ENCODE measurements at regions not wholly inside any gene's neighbourhood (a gene's known extent, or its start where the extent isn't known, plus 50 kb on each side); places are given as distances from the start of the nearest gene placed in this dataset.
"Not testable (repeated sequence)": the region's sequence is repeated elsewhere in the genome, so short reads cannot be mapped to it uniquely, and the experiment has no call there.

- Histone ChIP-seq H3K4me3 (no peak overlapping the region), H3K9me3 (ENCODE audit: low read depth) (no peaks in the 10 kb centered on the region), H3K27ac (no peak overlapping the region), H3K4me1 (ENCODE audit: low read depth) (no peaks in the 10 kb centered on the region), H3K27me3 (no peaks in the 10 kb centered on the region), H3K36me3 (no peaks in the 10 kb centered on the region)
- DNase-seq (ENCODE audit: low read depth in 1 of 2, low spot score in 1 of 2), result no peak
- TF ChIP-seq CTCF (IDR thresholded peaks at IDR 0.05; ENCODE audit: low read depth, low read length), result no peak
Measured at GRCh38 chr7:9709216-9709615, 1264.5 kb upstream of the PHF14 start.

GRCh38 chr7:9711259-9711918 is 1262.3 kb upstream of the PHF14 start:
- H3K4me3 ChIP-seq, result no peak overlapping the region
- no peaks in the 10 kb centered on the region for H3K36me3 ChIP-seq
- H3K4me1 ChIP-seq (ENCODE audit: low read depth), result no peaks in the 10 kb centered on the region
- no peak for TF ChIP-seq CTCF (IDR thresholded peaks at IDR 0.05; ENCODE audit: low read depth, low read length)
- H3K27me3 ChIP-seq, result no peaks in the 10 kb centered on the region
- DNase-seq (ENCODE audit: low read depth in 1 of 2, low spot score in 1 of 2), result no peak
- H3K9me3 ChIP-seq (ENCODE audit: low read depth), result no peaks in the 10 kb centered on the region
- H3K27ac ChIP-seq, result no peak overlapping the region

GRCh38 chr7:9718071-9718661 is 1255.5 kb upstream of the PHF14 start:
- Histone ChIP-seq H3K4me1 (ENCODE audit: low read depth) (no peaks in the 10 kb centered on the region), H3K27me3 (no peaks in the 10 kb centered on the region), H3K27ac (no peak overlapping the region), H3K4me3 (no peak overlapping the region), H3K9me3 (ENCODE audit: low read depth) (no peaks in the 10 kb centered on the region), H3K36me3 (no peaks in the 10 kb centered on the region)
- no peak for DNase-seq (ENCODE audit: low read depth in 1 of 2, low spot score in 1 of 2)
- no peak for TF ChIP-seq CTCF (IDR thresholded peaks at IDR 0.05; ENCODE audit: low read depth, low read length)

- TF ChIP-seq CTCF (IDR thresholded peaks at IDR 0.05; ENCODE audit: low read depth, low read length), result no peak
- no peak for DNase-seq (ENCODE audit: low read depth in 1 of 2, low spot score in 1 of 2)
- Histone ChIP-seq H3K27me3 (no peaks in the 10 kb centered on the region), H3K36me3 (no peaks in the 10 kb centered on the region), H3K4me3 (no peak overlapping the region), H3K9me3 (ENCODE audit: low read depth) (no peaks in the 10 kb centered on the region), H3K4me1 (ENCODE audit: low read depth) (no peaks in the 10 kb centered on the region), H3K27ac (no peak overlapping the region)
Measured at GRCh38 chr7:9719303-9719702, 1254.4 kb upstream of the PHF14 start.

GRCh38 chr7:9719721-9720120 is 1254.0 kb upstream of the PHF14 start:
- H3K4me3 ChIP-seq, result no peak overlapping the region
- no peak for TF ChIP-seq CTCF (IDR thresholded peaks at IDR 0.05; ENCODE audit: low read depth, low read length)
- no peaks in the 10 kb centered on the region for H3K9me3 ChIP-seq (ENCODE audit: low read depth)
- H3K4me1 ChIP-seq (ENCODE audit: low read depth), result no peaks in the 10 kb centered on the region
- H3K27me3 ChIP-seq, result no peaks in the 10 kb centered on the region
- H3K36me3 ChIP-seq, result no peaks in the 10 kb centered on the region
- DNase-seq (ENCODE audit: low read depth in 1 of 2, low spot score in 1 of 2), result no peak
- H3K27ac ChIP-seq, result no peak overlapping the region

- H3K27ac ChIP-seq, H3K27me3 ChIP-seq: not testable (repeated sequence)
Measured at GRCh38 chr7:9725940-9726663, 1247.6 kb upstream of the PHF14 start.

GRCh38 chr7:9726811-9727210 is 1246.9 kb upstream of the PHF14 start:
- not testable (repeated sequence) for H3K4me3 ChIP-seq; H3K4me1 ChIP-seq (ENCODE audit: low read depth); H3K27me3 ChIP-seq; H3K27ac ChIP-seq; H3K9me3 ChIP-seq (ENCODE audit: low read depth); H3K36me3 ChIP-seq; DNase-seq (ENCODE audit: low read depth in 1 of 2, low spot score in 1 of 2)

More at GRCh38 chr7:9725940-9726663, 1247.6 kb upstream of the PHF14 start:
- not testable (repeated sequence) for DNase-seq (ENCODE audit: low read depth in 1 of 2, low spot score in 1 of 2); H3K36me3 ChIP-seq; H3K9me3 ChIP-seq (ENCODE audit: low read depth); H3K4me1 ChIP-seq (ENCODE audit: low read depth); H3K4me3 ChIP-seq

- H3K4me3 ChIP-seq; H3K4me1 ChIP-seq (ENCODE audit: low read depth); H3K9me3 ChIP-seq (ENCODE audit: low read depth); H3K27ac ChIP-seq; DNase-seq (ENCODE audit: low read depth in 1 of 2, low spot score in 1 of 2); H3K27me3 ChIP-seq; H3K36me3 ChIP-seq: not testable (repeated sequence)
Measured at GRCh38 chr7:9727467-9727869, 1246.2 kb upstream of the PHF14 start.

All from cardiac muscle cell (in vitro differentiated cells and primary cell).